NCI-H446 (cell line): ENCODE measurements at regions not wholly inside any gene's neighbourhood (a gene's known extent, or its start where the extent isn't known, plus 50 kb on each side); places are given as distances from the start of the nearest gene placed in this dataset.

Experiments used
- DNase-seq, 2 experiments: peaks; one replicate each; lab custom pipeline; 2025; lab: John Stamatoyannopoulos, UW

DNA sequence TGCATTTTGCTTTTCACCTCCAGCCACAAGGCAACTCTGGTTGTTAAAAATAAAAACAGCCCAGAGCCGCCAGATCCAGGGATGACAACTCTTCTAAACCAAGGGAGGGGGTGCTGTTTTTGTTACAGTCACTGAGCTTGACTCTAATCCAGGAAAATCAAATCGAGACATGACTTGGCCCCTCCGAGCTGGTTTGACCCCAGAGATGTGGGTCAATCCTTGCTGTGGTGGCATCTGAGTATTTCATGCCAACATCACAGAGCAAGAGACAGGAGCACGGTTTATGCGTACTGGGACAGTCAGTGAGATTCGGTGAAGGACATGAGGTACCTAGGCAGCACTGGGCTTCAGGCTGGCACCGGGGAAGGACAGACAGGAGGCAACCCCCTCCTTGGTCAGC lies 88.8 kb upstream of the ZMIZ1 start:
- DNase-seq: no peak

- no peak for DNase-seq
Measured at GRCh38 chr10:78980354-78980753, 88.4 kb upstream of the ZMIZ1 start.

DNA sequence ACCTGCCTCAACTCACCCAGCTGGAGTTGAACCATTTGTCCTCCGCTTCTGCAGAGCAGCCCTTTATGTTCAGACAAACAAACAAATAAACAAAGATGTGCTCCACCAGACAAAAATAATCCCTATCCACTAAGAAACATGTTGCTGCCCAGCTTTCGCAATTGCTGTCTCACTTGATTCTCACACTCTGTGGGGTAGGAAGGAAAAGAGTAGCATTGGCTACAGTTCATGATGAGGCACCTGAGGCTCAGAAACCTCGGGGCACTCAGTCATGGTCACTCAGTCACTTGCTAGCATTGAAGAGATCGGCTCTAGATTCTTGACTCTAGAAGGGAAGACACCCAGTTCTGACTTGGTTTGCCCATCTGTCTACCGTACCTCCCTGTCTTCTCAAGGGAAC lies 88.0 kb upstream of the ZMIZ1 start:
- no peak for DNase-seq

DNA sequence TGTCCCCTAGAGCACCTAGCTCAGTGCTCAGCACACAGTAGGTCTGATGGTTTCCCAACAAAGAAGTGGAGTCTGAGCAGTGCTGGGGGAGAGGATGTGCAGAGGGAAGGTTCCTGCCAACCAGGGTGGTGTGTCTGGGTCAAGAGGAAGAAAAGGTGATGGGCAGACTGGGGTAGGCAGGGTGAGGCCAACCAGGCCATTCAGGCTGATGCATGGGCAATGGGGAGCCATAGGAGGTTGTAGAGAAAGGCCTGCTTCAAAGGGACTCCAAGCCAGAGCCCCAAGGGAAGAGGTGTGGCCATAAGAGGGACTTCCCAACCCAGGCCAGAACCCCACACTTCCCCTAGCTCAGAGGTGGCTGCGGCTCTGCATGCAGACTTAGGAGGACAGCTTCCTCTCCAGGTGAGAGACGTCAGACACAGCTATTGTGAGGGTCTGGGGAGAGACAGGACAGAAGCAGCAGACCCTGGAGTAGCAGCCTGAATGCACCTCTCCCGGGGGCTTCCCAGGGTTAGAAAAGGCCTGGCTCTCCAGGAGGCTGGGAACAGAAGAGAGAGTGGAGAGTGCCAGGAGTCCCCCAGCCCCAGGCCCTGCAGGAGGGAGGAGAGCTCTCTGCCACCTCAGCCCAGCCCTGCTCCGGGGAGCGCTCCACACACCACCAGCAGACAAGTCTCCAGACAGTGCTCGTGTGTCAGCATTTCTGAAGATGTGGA lies 87.4 kb upstream of the ZMIZ1 start:
- DNase-seq: no peak

DNA sequence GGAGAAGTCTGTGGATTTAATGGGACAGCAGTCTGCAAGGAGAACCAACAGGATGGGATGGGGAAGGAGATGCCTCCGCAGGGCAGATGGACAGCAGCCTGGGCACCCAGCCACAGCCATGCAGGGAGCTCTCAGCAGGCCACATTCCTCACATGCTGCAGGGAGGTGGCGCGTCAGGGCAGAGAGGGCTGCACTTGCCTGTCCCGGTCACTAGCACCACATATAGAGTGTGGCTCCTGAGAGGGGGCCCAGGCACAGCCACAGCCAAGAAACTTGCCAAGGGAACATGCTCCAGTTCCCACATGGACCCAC lies 86.8 kb upstream of the ZMIZ1 start:
- DNase-seq: peak in 1 of 2 experiments; percentile 28

DNA sequence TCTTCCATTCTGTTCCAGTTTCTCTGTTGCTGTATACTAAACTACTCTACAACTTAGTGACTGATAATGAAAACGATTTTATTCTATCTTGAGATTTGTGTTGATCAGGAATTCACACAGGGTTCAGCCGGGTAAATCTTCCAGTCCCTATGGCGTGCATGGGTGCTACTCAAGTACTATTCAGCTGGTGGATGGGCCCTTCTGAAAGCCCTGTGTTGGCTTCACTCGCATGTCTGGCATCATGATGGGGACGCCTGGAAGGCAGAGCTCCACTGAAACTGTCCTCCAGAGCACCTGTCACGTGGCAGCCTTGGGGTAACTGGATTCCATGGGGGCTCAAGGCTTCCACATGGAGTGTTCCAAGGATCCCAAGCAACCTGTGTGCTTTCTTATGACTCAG lies 86.0 kb upstream of the ZMIZ1 start:
- DNase-seq: no peak

GRCh38 chr10:78983608-78984007 lies 85.2 kb upstream of the ZMIZ1 start:
- no peak for DNase-seq

DNA sequence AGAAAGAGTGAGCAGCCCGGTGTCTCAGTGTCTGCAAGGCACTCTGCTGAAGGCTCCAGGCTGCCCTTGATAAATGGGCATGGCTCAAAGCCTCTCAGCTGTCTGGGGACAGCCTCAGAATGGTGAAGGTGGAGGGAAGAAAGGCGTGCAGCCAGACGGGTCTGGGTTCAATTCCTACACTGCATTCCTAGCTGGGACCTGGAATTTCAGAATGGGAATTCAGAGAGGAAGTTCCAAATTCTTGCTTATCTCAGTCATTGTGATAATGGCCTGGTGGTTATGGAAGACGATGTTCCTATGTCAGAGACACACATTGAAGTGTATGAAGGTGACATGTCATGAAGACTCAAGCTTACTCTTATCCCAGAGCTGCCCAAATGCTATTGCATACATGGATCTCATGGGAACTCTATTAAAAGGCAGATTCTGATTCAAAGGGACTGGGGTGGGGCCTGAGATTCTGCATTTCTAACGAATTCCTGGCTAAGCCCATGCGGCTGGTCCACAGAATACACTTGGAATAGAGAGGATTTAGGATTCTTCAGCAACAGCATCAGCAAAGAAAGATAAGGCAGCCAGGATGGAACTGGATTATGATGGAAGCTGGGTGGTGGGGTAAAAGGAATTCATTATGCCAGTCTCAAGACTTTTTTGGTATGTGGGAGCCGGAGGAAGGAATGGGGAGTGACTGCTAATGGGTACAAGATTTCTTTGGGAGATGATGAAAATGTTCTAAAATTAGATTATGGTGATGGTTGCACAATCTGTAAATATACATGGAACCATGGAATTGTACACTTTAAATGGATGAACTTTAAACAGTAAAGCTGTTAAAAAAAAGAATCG lies 82.6 kb upstream of the ZMIZ1 start:
- DNase-seq: no peak

DNA sequence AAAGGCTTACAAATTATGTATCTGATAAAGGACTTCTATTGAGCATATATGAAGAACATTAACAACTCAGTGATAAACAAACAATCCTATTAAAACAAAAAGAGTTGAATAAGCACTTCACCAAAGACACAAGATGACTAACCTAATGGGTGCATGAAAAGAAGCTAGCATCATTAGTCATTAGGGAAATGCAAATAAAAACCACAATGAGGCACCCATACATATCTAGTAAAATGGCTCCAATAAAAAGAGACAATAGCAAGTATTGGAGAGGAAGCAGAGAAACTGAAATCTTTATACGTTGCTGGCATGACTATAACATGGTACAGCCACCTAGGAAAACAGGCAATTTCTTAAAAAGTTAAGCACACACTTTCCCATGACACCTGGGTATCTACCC lies 77.6 kb upstream of the ZMIZ1 start:
- DNase-seq: no peak

DNA sequence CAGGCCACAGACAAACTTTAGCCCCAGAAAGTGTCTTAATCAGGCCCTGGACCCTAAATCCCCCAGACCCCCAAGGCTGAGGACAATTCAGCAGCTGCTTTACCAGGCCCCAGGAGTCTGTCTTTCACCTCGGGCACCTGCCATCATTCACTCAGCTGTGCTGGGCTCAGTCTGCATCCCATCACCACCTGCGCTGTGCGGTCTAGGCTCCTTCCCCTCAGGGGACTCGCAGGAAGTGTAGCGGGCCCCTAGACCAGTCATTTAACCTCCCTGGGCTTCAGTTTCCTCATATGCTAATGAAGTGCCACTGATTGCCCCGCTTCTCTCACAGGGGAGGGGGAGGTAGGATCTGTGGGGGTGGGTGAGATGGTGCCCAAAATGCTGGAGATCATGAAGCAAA lies 76.4 kb upstream of the ZMIZ1 start:
- DNase-seq: no peak

DNA sequence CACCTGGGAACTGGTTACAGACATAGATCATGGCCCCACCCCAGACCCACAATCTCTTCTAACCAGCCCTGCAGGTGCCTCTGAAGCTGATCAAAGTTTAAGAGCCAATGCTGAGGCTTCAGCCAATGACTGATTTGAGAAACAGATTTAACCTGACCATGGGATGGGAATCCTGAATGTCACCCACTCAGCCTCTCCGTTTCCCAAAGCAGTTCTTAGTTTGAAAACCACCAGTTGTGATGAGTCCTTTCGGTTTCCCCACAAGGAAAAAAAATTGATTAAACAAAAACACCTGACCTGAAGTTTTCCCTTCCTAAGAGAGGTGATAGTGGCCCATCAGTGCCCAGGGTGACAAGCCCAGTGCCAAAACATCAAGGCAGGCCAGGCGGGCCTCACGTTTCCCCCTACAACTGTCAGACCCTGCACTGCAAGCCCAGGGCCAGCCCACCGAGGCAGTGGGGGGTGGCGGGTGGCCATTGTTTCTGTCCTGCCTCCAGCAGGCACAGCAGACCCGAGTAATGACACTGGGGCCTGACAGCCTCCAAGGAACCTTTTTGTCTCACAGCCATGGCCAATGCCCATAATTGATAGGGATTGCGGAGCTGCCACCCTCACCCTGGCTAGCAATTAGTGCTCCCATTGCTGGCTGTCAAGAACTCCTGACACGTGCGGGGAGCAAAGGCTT lies 75.4 kb upstream of the ZMIZ1 start:
- no peak for DNase-seq

- DNase-seq: no peak
Measured at GRCh38 chr10:78995987-78996791, 72.6 kb upstream of the ZMIZ1 start.

DNA sequence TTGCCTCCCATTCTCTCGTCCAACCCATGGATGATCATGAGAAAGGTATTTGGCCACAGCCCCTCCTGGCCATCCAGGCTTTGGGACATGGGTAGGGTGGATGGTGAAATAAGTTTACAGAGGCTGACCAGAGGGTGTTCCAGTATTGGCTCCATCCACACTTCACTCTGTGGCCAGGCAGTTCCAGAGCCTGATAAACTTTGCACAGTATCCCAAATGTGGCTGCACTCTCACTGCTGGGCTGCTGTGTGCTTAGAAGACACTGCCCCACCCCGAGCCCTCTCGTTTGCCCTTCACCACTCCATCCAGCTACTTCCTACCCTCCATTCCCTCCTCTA lies 72.0 kb upstream of the ZMIZ1 start:
- no peak for DNase-seq

DNA sequence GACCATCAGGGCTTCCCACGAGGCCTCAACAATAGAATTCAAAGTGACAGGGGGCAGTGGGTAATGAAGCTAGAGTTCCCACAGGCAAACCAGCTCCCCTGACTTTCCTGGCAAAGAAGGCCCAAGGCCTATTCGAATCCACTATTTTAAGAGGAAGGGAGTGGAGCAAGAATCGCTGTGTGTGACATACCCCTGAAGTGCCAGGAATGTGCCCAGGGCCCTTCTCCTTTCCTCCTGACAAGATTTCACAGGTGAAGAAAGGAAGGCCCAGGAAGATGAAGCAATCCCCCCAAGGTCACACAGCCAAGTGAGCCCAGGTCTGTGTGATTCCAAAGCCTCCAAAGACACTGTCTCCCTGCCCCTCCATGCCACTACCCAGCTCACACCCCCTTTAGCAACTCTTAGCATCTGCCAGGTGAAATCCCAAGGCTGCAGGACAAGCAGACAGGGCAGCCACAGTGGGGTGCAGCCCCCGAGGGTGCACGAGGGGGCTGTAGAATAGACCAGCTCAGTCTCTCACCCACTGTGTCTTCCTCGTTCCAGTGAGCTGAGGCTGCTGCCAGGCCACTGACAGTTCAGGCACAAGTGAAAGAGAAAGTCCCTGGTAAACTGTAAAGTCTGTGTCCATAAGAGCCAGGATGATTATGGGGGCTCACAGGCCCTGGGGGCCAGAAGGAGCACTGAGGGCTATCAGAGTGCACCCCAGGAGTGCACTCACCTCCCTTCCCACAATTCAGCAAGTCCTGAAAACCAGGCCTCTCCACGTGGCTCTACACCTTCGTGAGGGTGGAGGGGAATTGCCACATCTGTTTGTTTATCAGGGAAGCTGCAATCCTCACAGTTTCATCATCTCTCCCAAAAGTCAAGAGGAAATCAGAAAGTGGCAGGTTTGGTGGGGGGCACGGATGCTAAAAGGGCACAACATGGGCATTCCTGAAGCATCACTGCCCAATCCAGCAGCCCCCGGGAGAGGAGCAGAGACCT lies 70.8 kb upstream of the ZMIZ1 start:
- DNase-seq: no peak

DNA sequence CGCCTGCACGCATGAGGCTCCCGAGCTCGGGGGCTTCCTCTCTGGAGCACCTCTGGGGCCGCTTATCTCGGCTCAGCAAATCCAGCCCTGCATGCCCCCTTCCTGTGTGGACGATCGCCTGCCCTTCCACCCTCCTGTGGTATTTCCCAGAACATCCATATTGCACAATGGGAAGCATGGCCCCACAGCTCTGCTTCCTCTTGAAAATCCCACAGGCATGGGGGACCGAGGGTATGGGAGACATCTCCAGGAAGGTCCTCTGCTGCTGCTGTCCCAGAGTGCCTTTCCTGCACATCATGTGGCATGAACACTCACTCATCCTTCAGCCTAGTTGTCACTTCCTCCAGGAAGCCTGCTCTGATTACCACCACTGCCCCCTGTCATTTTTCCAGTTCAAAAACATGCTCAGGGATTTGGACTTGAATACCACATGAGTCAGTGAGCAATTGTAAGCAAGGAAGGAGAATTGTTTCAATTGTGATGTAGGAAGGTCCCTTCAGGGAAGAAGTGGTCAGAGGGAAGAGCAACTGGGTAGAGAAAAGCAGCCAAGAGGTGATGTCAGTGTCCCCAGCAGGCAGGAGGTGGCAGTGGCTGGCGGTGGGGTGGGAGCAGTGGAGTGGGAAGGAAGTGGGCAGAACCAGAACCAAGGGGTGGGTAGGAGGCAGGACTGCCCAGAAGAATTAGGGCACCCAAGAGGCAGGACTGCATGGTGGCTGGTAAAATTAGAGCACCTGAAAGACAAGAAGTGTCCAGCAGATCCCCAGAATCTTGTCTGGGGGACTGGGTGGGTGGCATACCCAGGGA lies 67.5 kb upstream of the ZMIZ1 start:
- no peak for DNase-seq

DNA sequence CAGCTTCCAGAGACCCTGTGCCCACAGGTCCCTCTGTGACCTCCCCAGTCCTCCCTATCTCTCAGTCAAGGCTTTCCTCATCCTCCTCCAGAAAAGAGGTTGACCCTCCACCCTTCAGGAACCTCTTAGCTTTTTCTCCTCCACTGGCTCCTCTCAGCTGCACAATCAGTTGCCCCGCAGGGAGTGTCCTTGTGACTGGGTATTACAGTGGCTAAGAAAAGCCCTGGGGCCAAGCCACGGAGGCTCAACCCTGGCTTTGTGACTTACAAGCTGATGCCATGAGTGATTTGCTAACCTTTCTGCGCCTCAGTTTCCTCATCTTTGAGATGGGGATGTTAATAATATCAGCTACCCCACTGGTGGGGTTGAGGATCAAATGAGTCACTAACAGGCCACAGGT lies 66.4 kb upstream of the ZMIZ1 start:
- no peak for DNase-seq

DNA sequence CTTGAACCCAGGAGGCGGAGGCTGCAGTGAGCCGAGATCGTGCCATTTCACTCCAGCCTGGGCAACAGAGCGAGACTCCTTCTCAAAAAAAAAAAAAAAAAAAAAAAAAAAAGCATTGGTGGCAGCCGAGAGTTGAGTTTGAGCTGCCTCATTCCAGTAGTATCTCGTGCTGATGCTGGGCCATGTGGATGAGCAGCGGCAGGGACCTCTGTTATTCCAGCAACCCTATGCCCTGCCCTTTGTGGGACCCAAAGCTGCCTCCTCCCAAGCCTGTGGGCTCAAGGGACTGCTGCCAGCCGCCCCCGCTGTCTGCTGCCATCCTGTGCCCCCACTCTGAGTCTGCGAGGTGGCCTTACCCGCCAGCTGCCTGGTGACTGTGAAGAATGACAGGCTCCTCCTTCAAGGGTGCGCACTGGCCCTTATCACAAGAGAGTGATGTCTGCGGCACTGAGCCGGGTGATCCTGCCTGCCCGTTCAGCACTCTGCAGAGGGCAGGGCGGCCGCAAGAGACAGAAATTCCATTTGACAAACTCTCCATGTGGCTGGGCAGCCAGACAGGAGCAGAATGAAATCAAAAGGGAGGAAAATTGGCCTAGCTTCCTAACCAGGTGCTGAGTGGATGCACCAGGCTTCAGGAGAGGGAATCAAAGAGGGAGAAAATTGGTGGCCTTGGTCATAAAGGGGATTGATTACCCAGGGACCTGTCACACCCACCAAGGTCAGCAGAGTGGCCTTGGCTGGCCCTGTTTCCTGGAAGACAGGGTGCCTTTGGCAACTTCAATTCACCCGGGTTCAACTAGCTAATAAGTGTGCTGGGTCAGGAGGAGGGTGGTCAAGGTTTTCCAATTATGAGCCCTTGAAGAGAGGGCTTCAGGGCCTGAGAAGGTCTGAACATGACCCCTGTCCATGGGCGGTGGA lies 65.3 kb upstream of the ZMIZ1 start:
- no peak for DNase-seq

GRCh38 chr10:79004311-79004710 lies 64.5 kb upstream of the ZMIZ1 start:
- DNase-seq: no peak

DNA sequence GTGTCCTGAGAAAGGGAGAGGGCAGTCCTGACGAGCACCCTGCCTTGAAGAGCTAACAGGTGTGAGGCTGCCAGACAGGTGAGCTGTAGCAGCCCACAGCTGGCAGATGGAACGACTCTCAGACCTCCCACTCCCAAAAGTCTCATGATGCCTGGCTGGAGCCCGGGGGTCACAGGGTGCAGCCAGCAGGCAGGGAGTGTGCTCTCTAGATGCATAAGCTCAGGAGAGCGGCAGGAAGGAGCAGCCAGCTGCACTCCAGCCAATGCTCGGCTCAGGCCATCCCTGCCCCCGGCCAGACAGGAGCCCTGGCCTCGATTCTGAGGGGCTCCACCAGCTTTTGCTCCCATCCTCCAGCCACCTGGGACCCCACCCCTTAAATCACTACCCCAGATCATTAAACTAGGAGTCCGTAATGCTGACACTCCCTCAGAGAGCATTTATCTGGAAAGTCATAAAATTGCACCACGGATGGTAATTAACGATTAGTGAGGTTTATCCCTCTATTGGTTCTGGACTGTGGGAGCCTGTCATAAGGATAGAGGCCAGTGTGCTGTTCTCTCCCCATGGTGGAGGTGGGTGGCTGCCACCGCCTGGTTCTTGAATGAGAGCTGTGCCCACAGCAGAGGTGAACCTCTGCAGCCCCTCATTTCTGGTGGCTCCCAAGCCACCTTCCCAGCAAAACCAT lies 63.5 kb upstream of the ZMIZ1 start:
- no peak for DNase-seq
